ENCODE measurements at regions not wholly inside any gene's neighbourhood (a gene's known extent, or its start where the extent isn't known, plus 50 kb on each side); places are given as distances from the start of the nearest gene placed in this dataset.

GRCh38 chr2:185895828-185896693, 157.5 kb downstream of the FSIP2 start:
- H3K9me3 ChIP-seq (ENCODE audit: low read depth, low read length): no peaks in the 10 kb centered on the region
- no peaks in the 10 kb centered on the region for H3K4me1 ChIP-seq (ENCODE audit: insufficient read depth, low read length)
- no peak overlapping the region for H3K4me3 ChIP-seq (ENCODE audit: insufficient read depth, low read length)
- no peak for DNase-seq (ENCODE audit: insufficient read length, low spot score, missing footprints)
- no peak overlapping the region for H2AFZ ChIP-seq (ENCODE audit: low read length)
- no peaks in the 10 kb centered on the region for H3K79me2 ChIP-seq (ENCODE audit: insufficient read depth, low read length)
- H3K27ac ChIP-seq (ENCODE audit: low read depth, low read length): no peak overlapping the region
- H4K20me1 ChIP-seq (ENCODE audit: insufficient read depth, low read length): no peaks in the 10 kb centered on the region
- no peaks in the 10 kb centered on the region for H3K27me3 ChIP-seq (ENCODE audit: insufficient read depth, low read length)
- no peak for TF ChIP-seq CTCF (IDR thresholded peaks at IDR 0.05; ENCODE audit: extremely low read depth, low read depth, low read length)
- no peak overlapping the region for H3K4me2 ChIP-seq (ENCODE audit: insufficient read depth, low read length)
- H3K36me3 ChIP-seq (ENCODE audit: insufficient read depth, low read length): no peaks in the 10 kb centered on the region

GRCh38 chr2:185899366-185899765, 160.8 kb downstream of the FSIP2 start:
- TF ChIP-seq CTCF (IDR thresholded peaks at IDR 0.05; ENCODE audit: extremely low read depth, low read depth, low read length): no peak
- no peak overlapping the region for H3K27ac ChIP-seq (ENCODE audit: low read depth, low read length)

GRCh38 chr2:185919155-185919554, 180.6 kb downstream of the FSIP2 start:
- no peaks in the 10 kb centered on the region for H3K36me3 ChIP-seq (ENCODE audit: insufficient read depth, low read length)
- H3K4me3 ChIP-seq (ENCODE audit: insufficient read depth, low read length): no peak overlapping the region
- no peak for DNase-seq (ENCODE audit: insufficient read length, low spot score, missing footprints)
- no peaks in the 10 kb centered on the region for H3K9me3 ChIP-seq (ENCODE audit: low read depth, low read length)
- no peak overlapping the region for H2AFZ ChIP-seq (ENCODE audit: low read length)
- no peak overlapping the region for H3K4me2 ChIP-seq (ENCODE audit: insufficient read depth, low read length)
- H3K27me3 ChIP-seq (ENCODE audit: insufficient read depth, low read length): no peaks in the 10 kb centered on the region
- no peaks in the 10 kb centered on the region for H3K79me2 ChIP-seq (ENCODE audit: insufficient read depth, low read length)
- no peak overlapping the region for H3K27ac ChIP-seq (ENCODE audit: low read depth, low read length)
- no peaks in the 10 kb centered on the region for H3K4me1 ChIP-seq (ENCODE audit: insufficient read depth, low read length)
- H4K20me1 ChIP-seq (ENCODE audit: insufficient read depth, low read length): no peaks in the 10 kb centered on the region
- TF ChIP-seq CTCF (IDR thresholded peaks at IDR 0.05; ENCODE audit: extremely low read depth, low read depth, low read length): no peak

More at GRCh38 chr2:185899366-185899765, 160.8 kb downstream of the FSIP2 start:
- Histone ChIP-seq H3K36me3 (ENCODE audit: insufficient read depth, low read length) (no peaks in the 10 kb centered on the region), H3K4me2 (ENCODE audit: insufficient read depth, low read length) (no peak overlapping the region), H2AFZ (ENCODE audit: low read length) (no peak overlapping the region), H3K4me3 (ENCODE audit: insufficient read depth, low read length) (no peak overlapping the region), H3K4me1 (ENCODE audit: insufficient read depth, low read length) (no peaks in the 10 kb centered on the region), H3K9me3 (ENCODE audit: low read depth, low read length) (no peaks in the 10 kb centered on the region), H3K79me2 (ENCODE audit: insufficient read depth, low read length) (no peaks in the 10 kb centered on the region), H3K27me3 (ENCODE audit: insufficient read depth, low read length) (no peaks in the 10 kb centered on the region), H4K20me1 (ENCODE audit: insufficient read depth, low read length) (no peaks in the 10 kb centered on the region)
- no peak for DNase-seq (ENCODE audit: insufficient read length, low spot score, missing footprints)

- Histone ChIP-seq H3K4me2 (ENCODE audit: insufficient read depth, low read length) (no peak overlapping the region), H2AFZ (ENCODE audit: low read length) (no peak overlapping the region), H3K4me1 (ENCODE audit: insufficient read depth, low read length) (no peaks in the 10 kb centered on the region), H4K20me1 (ENCODE audit: insufficient read depth, low read length) (no peaks in the 10 kb centered on the region), H3K4me3 (ENCODE audit: insufficient read depth, low read length) (no peak overlapping the region), H3K27me3 (ENCODE audit: insufficient read depth, low read length) (no peaks in the 10 kb centered on the region), H3K36me3 (ENCODE audit: insufficient read depth, low read length) (no peaks in the 10 kb centered on the region), H3K79me2 (ENCODE audit: insufficient read depth, low read length) (no peaks in the 10 kb centered on the region), H3K9me3 (ENCODE audit: low read depth, low read length) (no peaks in the 10 kb centered on the region), H3K27ac (ENCODE audit: low read depth, low read length) (no peak overlapping the region)
- DNase-seq (ENCODE audit: insufficient read length, low spot score, missing footprints): no peak
- no peak for TF ChIP-seq CTCF (IDR thresholded peaks at IDR 0.05; ENCODE audit: extremely low read depth, low read depth, low read length)
These were observed 182.6 kb downstream of the FSIP2 start for GRCh38 chr2:185921048-185921756.

Data from osteoblast (primary cell).